ENCODE measurements at regions not wholly inside any gene's neighbourhood (a gene's known extent, or its start where the extent isn't known, plus 50 kb on each side); places are given as distances from the start of the nearest gene placed in this dataset.

DNA sequence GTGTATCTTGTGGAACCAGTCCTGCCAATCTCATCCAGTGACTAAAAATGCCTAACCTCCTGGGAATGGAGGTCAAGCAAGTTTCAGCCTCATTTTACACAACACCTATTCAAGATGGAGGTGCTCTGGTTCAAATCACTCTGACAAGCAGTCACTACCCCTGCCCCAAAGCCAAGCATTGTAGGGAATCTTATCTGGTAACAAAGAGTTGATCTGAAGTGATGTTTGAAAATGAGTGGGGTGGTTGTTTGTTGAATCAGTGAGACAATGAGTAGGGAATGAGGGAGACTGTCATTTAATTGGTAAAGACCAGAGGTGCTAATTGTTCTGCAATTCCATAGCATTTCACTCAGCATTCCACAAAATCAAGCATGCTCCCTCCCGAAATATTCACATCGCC, 132.0 kb downstream of the RND3 start:
- Histone ChIP-seq H3K27me3 (no peaks in the 10 kb centered on the region), H3K4me1 (no peaks in the 10 kb centered on the region), H3K4me3 (no peak overlapping the region), H3K27ac (no peak overlapping the region), H3K36me3 (no peaks in the 10 kb centered on the region), H3K9me3 (no peaks in the 10 kb centered on the region)
- DNase-seq = no peak
- in situ Hi-C loops (cut with MboI; ENCODE audit: low pct_ligation_motif_present in 1 of 4, low pct_unique_long_range_greater_than_20kb in 1 of 4, low sequenced_read_pairs in 3 of 4) = no loop called here
- intact Hi-C loops (cut with DNase I; ENCODE audit: low total_unique reads) = no loop called here
- no peak for TF ChIP-seq POLR2A (IDR thresholded peaks at IDR 0.05)
- no peak for TF ChIP-seq EP300 (IDR thresholded peaks at IDR 0.05; ENCODE audit: low read depth)
- TF ChIP-seq, protein P1, sequence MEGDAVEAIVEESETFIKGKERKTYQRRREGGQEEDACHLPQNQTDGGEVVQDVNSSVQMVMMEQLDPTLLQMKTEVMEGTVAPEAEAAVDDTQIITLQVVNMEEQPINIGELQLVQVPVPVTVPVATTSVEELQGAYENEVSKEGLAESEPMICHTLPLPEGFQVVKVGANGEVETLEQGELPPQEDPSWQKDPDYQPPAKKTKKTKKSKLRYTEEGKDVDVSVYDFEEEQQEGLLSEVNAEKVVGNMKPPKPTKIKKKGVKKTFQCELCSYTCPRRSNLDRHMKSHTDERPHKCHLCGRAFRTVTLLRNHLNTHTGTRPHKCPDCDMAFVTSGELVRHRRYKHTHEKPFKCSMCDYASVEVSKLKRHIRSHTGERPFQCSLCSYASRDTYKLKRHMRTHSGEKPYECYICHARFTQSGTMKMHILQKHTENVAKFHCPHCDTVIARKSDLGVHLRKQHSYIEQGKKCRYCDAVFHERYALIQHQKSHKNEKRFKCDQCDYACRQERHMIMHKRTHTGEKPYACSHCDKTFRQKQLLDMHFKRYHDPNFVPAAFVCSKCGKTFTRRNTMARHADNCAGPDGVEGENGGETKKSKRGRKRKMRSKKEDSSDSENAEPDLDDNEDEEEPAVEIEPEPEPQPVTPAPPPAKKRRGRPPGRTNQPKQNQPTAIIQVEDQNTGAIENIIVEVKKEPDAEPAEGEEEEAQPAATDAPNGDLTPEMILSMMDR (IDR thresholded peaks at IDR 0.05) = no peak
- no peak for TF ChIP-seq POLR2AphosphoS5 (IDR thresholded peaks at IDR 0.05)
- 87 to 100% methylated on average over 2 of the region's 2 CpGs for WGBS, 2 donors (ENCODE audit: low coverage in 1 of 2)

DNA sequence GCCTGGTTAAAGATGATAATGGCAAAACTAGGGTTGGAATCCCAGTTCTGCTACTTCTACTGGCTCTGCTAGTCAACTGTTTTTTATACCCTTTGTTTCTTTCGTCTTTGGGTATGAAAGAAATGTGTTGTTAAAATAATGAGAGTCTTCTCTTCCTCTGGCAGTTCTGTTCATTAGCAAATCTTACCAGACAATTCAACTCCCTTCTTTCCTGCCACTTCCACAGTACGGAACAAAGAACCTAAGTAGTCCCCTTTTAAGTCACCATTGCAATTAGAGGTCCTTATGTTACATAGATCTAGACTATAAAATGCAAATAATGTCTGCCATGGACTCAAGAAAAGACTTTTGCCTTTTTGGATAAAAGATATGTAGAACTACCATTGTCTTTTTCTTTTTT, 134.1 kb downstream of the RND3 start:
- Histone ChIP-seq H3K4me3 (no peak overlapping the region), H3K27me3 (no peaks in the 10 kb centered on the region), H3K36me3 (no peaks in the 10 kb centered on the region), H3K9me3 (no peaks in the 10 kb centered on the region), H3K4me1 (no peaks in the 10 kb centered on the region), H3K27ac (no peak overlapping the region)
- intact Hi-C loops (cut with DNase I; ENCODE audit: low total_unique reads) = no loop called here
- DNase-seq = no peak
- in situ Hi-C loops (cut with MboI; ENCODE audit: low pct_ligation_motif_present in 1 of 4, low pct_unique_long_range_greater_than_20kb in 1 of 4, low sequenced_read_pairs in 3 of 4) = no loop called here
- TF ChIP-seq POLR2A (IDR thresholded peaks at IDR 0.05) (no peak), POLR2AphosphoS5 (IDR thresholded peaks at IDR 0.05) (no peak), EP300 (IDR thresholded peaks at IDR 0.05; ENCODE audit: low read depth) (no peak)
- TF ChIP-seq, protein P1 (IDR thresholded peaks at IDR 0.05) = no peak
- 63 to 76% methylated on average over 2 of the region's 2 CpGs for WGBS, 2 donors (ENCODE audit: low coverage in 1 of 2)

DNA sequence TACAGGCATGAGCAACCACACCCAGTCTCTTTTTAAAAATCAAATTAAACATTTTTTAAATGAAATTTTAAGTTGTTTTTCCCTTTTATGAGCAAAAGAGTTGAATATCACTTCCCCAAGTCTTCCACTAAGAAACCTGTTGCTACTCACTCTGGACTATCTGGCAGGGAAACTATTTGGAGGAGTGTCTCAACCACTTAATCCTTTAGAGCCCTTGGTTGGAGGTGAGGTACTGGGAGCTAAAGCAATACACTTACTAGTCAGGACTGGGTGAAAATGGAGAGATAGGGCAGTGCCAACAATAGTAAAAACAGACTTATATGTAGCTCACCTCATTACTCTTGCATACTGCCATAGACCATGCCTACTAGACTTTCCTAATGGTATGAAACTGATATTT, 135.5 kb downstream of the RND3 start:
- no peaks in the 10 kb centered on the region for H3K9me3 ChIP-seq
- TF ChIP-seq POLR2A (IDR thresholded peaks at IDR 0.05) (no peak), POLR2AphosphoS5 (IDR thresholded peaks at IDR 0.05) (no peak), EP300 (IDR thresholded peaks at IDR 0.05; ENCODE audit: low read depth) (no peak)
- TF ChIP-seq, protein P1 (IDR thresholded peaks at IDR 0.05) = no peak
- H3K4me1 ChIP-seq = no peaks in the 10 kb centered on the region
- no peaks in the 10 kb centered on the region for H3K36me3 ChIP-seq
- in situ Hi-C loops (cut with MboI; ENCODE audit: low pct_ligation_motif_present in 1 of 4, low pct_unique_long_range_greater_than_20kb in 1 of 4, low sequenced_read_pairs in 3 of 4) = no loop called here
- H3K27ac ChIP-seq = no peak overlapping the region
- H3K27me3 ChIP-seq = no peaks in the 10 kb centered on the region
- no peak overlapping the region for H3K4me3 ChIP-seq
- DNase-seq = no peak
- intact Hi-C loops (cut with DNase I; ENCODE audit: low total_unique reads) = no loop called here

DNA sequence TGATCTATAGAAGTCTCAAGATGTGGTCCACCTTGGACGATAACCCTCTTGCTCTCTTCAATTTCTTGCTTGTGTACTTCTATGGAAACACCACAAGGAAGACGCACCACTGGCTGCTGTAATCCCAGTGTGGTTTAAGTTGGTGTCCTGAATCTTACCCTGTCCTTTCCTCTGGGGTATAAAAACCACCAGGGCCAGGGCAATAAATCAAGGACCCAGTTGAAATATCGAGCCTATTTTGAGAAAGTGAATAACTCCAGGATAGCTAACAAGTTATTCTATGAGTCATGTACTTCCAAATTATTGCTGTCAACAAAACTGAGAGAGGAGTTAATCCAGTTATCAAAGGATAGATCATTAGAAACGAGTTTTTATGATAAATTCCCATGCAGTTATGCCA, 137.0 kb downstream of the RND3 start:
- TF ChIP-seq, protein P1 (IDR thresholded peaks at IDR 0.05) = no peak
- TF ChIP-seq EP300 (IDR thresholded peaks at IDR 0.05; ENCODE audit: low read depth) (no peak), POLR2A (IDR thresholded peaks at IDR 0.05) (no peak), POLR2AphosphoS5 (IDR thresholded peaks at IDR 0.05) (no peak)
- in situ Hi-C loops (cut with MboI; ENCODE audit: low pct_ligation_motif_present in 1 of 4, low pct_unique_long_range_greater_than_20kb in 1 of 4, low sequenced_read_pairs in 3 of 4) = no loop called here
- H3K4me1 ChIP-seq = no peaks in the 10 kb centered on the region
- intact Hi-C loops (cut with DNase I; ENCODE audit: low total_unique reads) = no loop called here
- no peaks in the 10 kb centered on the region for H3K9me3 ChIP-seq
- WGBS, 2 donors (ENCODE audit: low coverage in 1 of 2) = 69 to 81% methylated on average over 4 of the region's 4 CpGs
- no peaks in the 10 kb centered on the region for H3K36me3 ChIP-seq
- no peak overlapping the region for H3K4me3 ChIP-seq
- no peaks in the 10 kb centered on the region for H3K27me3 ChIP-seq
- no peak for DNase-seq
- H3K27ac ChIP-seq = no peak overlapping the region
